HEK293 (cell line): ENCODE measurements at regions not wholly inside any gene's neighbourhood (a gene's known extent, or its start where the extent isn't known, plus 50 kb on each side); places are given as distances from the start of the nearest gene placed in this dataset.
A peak's percentile ranks its signal among the peaks of the same experiment; 100 is the strongest.

Experiments
- CTCF ChIA-PET: fragments of 350-600 bp; formaldehyde crosslinking; extraction: SDS; loops from one replicate; lab custom pipeline; 2021; ENCODE audit warnings: antibody characterized with exemption; lab: Yijun Ruan, JAX
- POLR2A ChIA-PET: fragments of 300-600 bp; formaldehyde crosslinking; extraction: SDS; loops from one replicate; lab custom pipeline; 2020; ENCODE audit warnings: antibody characterized with exemption, inconsistent platforms; lab: Yijun Ruan, JAX
- H3K27ac ChIP-seq: fragments of 200-500 bp; sonication (Bioruptor generic); 2 replicates; pipeline ENCODE4 v1.5.1; 2014; ENCODE audit warnings: low read depth, low read length, control low read depth, inconsistent platforms; ENCODE audit errors: extremely low read depth
- H3K36me3 ChIP-seq, 2 experiments: fragments of 200-500 bp in 1 of 2; sonication (Bioruptor generic) in 1 of 2; 1 replicate in 1 of 2; 2 replicates in 1 of 2; pipeline ENCODE4 v1.5.1; 2014 to 2017; ENCODE audit warnings: inconsistent platforms in 2 of 2, low read length in 2 of 2; ENCODE audit not compliant: control insufficient read depth in 2 of 2, insufficient read depth in 1 of 2
- H3K4me1 ChIP-seq: fragments of 200-500 bp; sonication (Bioruptor generic); 2 replicates; pipeline ENCODE4 v1.5.1; 2014; ENCODE audit warnings: mild to moderate bottlenecking, low read length, inconsistent platforms; ENCODE audit not compliant: control insufficient read depth, insufficient read depth
- H3K4me3 ChIP-seq: 2 replicates; pipeline ENCODE4 v1.5.1; 2011; ENCODE audit warnings: low read depth, mild to moderate bottlenecking, control low read depth, low read length, moderate library complexity
- H3K9me3 ChIP-seq: fragments of 200-500 bp; sonication (Bioruptor generic); 2 replicates; pipeline ENCODE4 v1.5.1; 2014; ENCODE audit warnings: low read depth, low read length, inconsistent platforms; ENCODE audit not compliant: control insufficient read depth, insufficient read depth
- EGR2 ChIP-seq: fragments of 450-650 bp; formaldehyde crosslinking; IDR thresholded peaks from 2 replicates; pipeline ENCODE4 v1.5.1; 2016; ENCODE audit warnings: low read depth, missing biosample characterization, missing genetic modification characterization
- GFI1B ChIP-seq: fragments of 450-650 bp; formaldehyde crosslinking; IDR thresholded peaks from 2 replicates; pipeline ENCODE4 v1.5.1; 2016; ENCODE audit warnings: missing biosample characterization, missing genetic modification characterization
- HOXA7 ChIP-seq: sonication (generic); formaldehyde crosslinking; IDR thresholded peaks from 2 replicates; pipeline ENCODE4 v1.8.1; 2022; ENCODE audit warnings: missing genetic modification reagents, borderline replicate concordance
- PRDM1 ChIP-seq: fragments of 450-650 bp; formaldehyde crosslinking; IDR thresholded peaks from 2 replicates; pipeline ENCODE4; 2016; ENCODE audit warnings: missing biosample characterization, missing genetic modification characterization
- SALL2 ChIP-seq: fragments of 450-650 bp; formaldehyde crosslinking; IDR thresholded peaks from 2 replicates; pipeline ENCODE4 v1.5.0; 2017; ENCODE audit warnings: missing biosample characterization, mild to moderate bottlenecking, missing genetic modification characterization, borderline replicate concordance
- SP2 ChIP-seq: fragments of 450-650 bp; formaldehyde crosslinking; IDR thresholded peaks from 2 replicates; pipeline ENCODE4 v1.5.1; 2016; ENCODE audit warnings: missing biosample characterization, missing genetic modification characterization
- TCF7L2 ChIP-seq: IDR thresholded peaks from 2 replicates; pipeline ENCODE4 v1.6.1; 2011; ENCODE audit warnings: low read depth, mild to moderate bottlenecking, inconsistent platforms, low read length, moderate library complexity, borderline replicate concordance
- ZBTB11 ChIP-seq: fragments of 450-650 bp; formaldehyde crosslinking; conservative IDR thresholded peaks from 2 replicates; pipeline ENCODE4 v1.5.1; 2016; ENCODE audit warnings: low read depth, missing biosample characterization, missing genetic modification characterization
- ZFP37 ChIP-seq: fragments of 450-650 bp; formaldehyde crosslinking; IDR thresholded peaks from 2 replicates; pipeline ENCODE4 v1.5.1; 2016; ENCODE audit warnings: missing biosample characterization, missing genetic modification characterization
- ZNF155 ChIP-seq: fragments of 450-650 bp; formaldehyde crosslinking; IDR thresholded peaks from 2 replicates; pipeline ENCODE4 v1.5.1; 2016; ENCODE audit warnings: missing biosample characterization, missing genetic modification characterization
- ZNF214 ChIP-seq: fragments of 450-650 bp; formaldehyde crosslinking; IDR thresholded peaks from 2 replicates; pipeline ENCODE4 v1.5.1; 2017; ENCODE audit warnings: missing biosample characterization, mild to moderate bottlenecking, missing genetic modification characterization, borderline replicate concordance
- ZNF223 ChIP-seq: fragments of 450-650 bp; formaldehyde crosslinking; IDR thresholded peaks from 2 replicates; pipeline ENCODE4 v1.5.1; 2016; ENCODE audit warnings: missing biosample characterization, missing genetic modification characterization
- ZNF350 ChIP-seq: fragments of 450-650 bp; formaldehyde crosslinking; IDR thresholded peaks from 2 replicates; pipeline ENCODE4 v1.5.0; 2017; ENCODE audit warnings: missing biosample characterization, mild to moderate bottlenecking, missing genetic modification characterization
- ZNF366 ChIP-seq: fragments of 450-650 bp; formaldehyde crosslinking; conservative IDR thresholded peaks from 2 replicates; pipeline ENCODE4 v1.5.1; 2016; ENCODE audit warnings: missing biosample characterization, missing genetic modification characterization
- ZNF398 ChIP-seq: fragments of 450-650 bp; formaldehyde crosslinking; IDR thresholded peaks from 2 replicates; pipeline ENCODE4 v1.5.1; 2017; ENCODE audit warnings: missing biosample characterization, missing genetic modification characterization
- ZNF423 ChIP-seq: fragments of 450-650 bp; formaldehyde crosslinking; IDR thresholded peaks from 2 replicates; pipeline ENCODE4 v1.5.1; 2016; ENCODE audit warnings: missing biosample characterization, missing genetic modification characterization
- ZNF513 ChIP-seq: fragments of 450-650 bp; IDR thresholded peaks from 2 replicates; pipeline ENCODE4 v1.5.1; 2018; ENCODE audit warnings: missing biosample characterization, missing genetic modification characterization
- ZNF521 ChIP-seq: fragments of 450-650 bp; formaldehyde crosslinking; IDR thresholded peaks from 2 replicates; pipeline ENCODE4 v1.5.1; 2017; ENCODE audit warnings: missing biosample characterization, mild to moderate bottlenecking, missing genetic modification characterization
- ZNF530 ChIP-seq: fragments of 450-650 bp; formaldehyde crosslinking; IDR thresholded peaks from 2 replicates; pipeline ENCODE4 v1.5.1; 2016; ENCODE audit warnings: low read depth, missing biosample characterization, missing genetic modification characterization
- ZNF585B ChIP-seq: fragments of 450-650 bp; formaldehyde crosslinking; IDR thresholded peaks from 2 replicates; pipeline ENCODE4 v1.5.1; 2016; ENCODE audit warnings: missing biosample characterization, missing genetic modification characterization
- ZNF629 ChIP-seq: fragments of 450-650 bp; formaldehyde crosslinking; IDR thresholded peaks from 2 replicates; pipeline ENCODE4 v1.5.1; 2017; ENCODE audit warnings: missing biosample characterization, missing genetic modification characterization
- ZNF777 ChIP-seq: fragments of 450-650 bp; formaldehyde crosslinking; IDR thresholded peaks from 2 replicates; pipeline ENCODE4 v1.5.1; 2017; ENCODE audit warnings: missing biosample characterization, missing genetic modification characterization, borderline replicate concordance
- ZNF792 ChIP-seq: fragments of 450-650 bp; formaldehyde crosslinking; IDR thresholded peaks from 2 replicates; pipeline ENCODE4 v1.5.1; 2016; ENCODE audit warnings: missing biosample characterization, missing genetic modification characterization

GRCh38 chr17:34195987-34196386 is 59.1 kb upstream of the CCL2 start:
- TF ChIP-seq ZNF629 (tag by site-specific recombination), result no peak
- no peak for TF ChIP-seq SP2 (tag by site-specific recombination)
- TF ChIP-seq HOXA7 (CRISPR knock-in tag), result no peak
- TF ChIP-seq GFI1B (tag by site-specific recombination), result no peak
- TF ChIP-seq ZNF214 (tag by site-specific recombination), result no peak
- TF ChIP-seq ZFP37, result no peak
- no peak for TF ChIP-seq EGR2 (tag by site-specific recombination)
- TF ChIP-seq ZNF530 (tag by site-specific recombination), result no peak
- no peak for TF ChIP-seq ZBTB11 (tag by site-specific recombination)
- TF ChIP-seq ZNF223 (tag by site-specific recombination), result no peak
- TF ChIP-seq ZNF350 (tag by site-specific recombination), result no peak
- no peak for TF ChIP-seq ZNF423 (tag by site-specific recombination)
- TF ChIP-seq, all 188 proteins: peak for 0
- Histone ChIP-seq H3K27ac (no peak overlapping the region), H3K4me3 (no peak overlapping the region), H3K4me1 (no peaks in the 10 kb centered on the region), H3K9me3 (no peaks in the 10 kb centered on the region), H3K36me3 (no peaks in the 10 kb centered on the region)
- ChIA-PET CTCF (interaction anchor here (0.5 to 3.0 kb wide), 9 partner anchors 24 to 1118 kb away, joined by 3 to 70 read pairs (median 3); partner anchors contain the start of gene CCL1), POLR2A (no interaction called here)

GRCh38 chr17:34198519-34198918 is 56.6 kb upstream of the CCL2 start:
- ChIA-PET CTCF (interaction anchor here (0.9 to 8.8 kb wide), 7 partner anchors 25 to 327 kb away, joined by 3 to 578 read pairs (median 6); partner anchors contain the start of genes CCL1 and CCL13), POLR2A (no interaction called here)
- H3K4me3 ChIP-seq, result no peak overlapping the region
- TF ChIP-seq ZNF792 (tag by site-specific recombination) (no peak), ZNF513 (tag by site-specific recombination) (no peak), TCF7L2 (no peak), SALL2 (tag by site-specific recombination) (0 out of 2 replicates have a peak, but pooled peaks have one; percentile 23), ZNF777 (tag by site-specific recombination) (no peak), ZNF585B (tag by site-specific recombination) (no peak), ZNF398 (tag by site-specific recombination) (no peak), ZNF366 (tag by site-specific recombination) (peak; percentile 83), PRDM1 (tag by site-specific recombination) (peak; percentile 89), ZNF155 (tag by site-specific recombination) (no peak), ZNF521 (tag by site-specific recombination) (0 out of 2 replicates have a peak, but pooled peaks have one; percentile 27)
- H3K4me1 ChIP-seq, result no peaks in the 10 kb centered on the region
- no peaks in the 10 kb centered on the region for H3K36me3 ChIP-seq
- H3K9me3 ChIP-seq, result no peaks in the 10 kb centered on the region
- no peak overlapping the region for H3K27ac ChIP-seq
